ENCODE measurements at regions not wholly inside any gene's neighbourhood (a gene's known extent, or its start where the extent isn't known, plus 50 kb on each side); places are given as distances from the start of the nearest gene placed in this dataset.
"Not testable (repeated sequence)": the region's sequence is repeated elsewhere in the genome, so short reads cannot be mapped to it uniquely, and the experiment has no call there.

DNA sequence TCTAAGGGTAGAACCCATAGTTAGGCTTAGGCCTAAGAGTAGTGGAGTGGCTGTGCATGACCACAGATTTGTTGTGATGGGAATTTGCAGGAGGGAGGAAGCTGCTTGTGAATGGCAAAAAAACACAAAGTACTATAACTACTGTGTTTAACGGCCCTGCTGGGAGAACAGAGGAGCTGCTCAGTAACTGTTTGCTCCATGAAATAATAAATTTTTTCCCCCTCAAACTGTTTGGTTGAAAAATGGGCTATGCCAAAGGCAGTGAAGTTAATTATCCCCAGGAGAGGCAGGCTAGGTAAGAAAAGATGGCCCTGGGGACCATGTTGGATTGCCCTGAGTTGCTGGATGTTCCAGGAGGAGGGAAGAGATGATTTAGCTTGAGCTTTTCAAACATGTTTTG lies 216.1 kb upstream of the ADRA1D start:
- DNase-seq, result no peak

GRCh38 chr20:4462801-4463200 lies 213.7 kb upstream of the ADRA1D start:
- not testable (repeated sequence) for DNase-seq

GRCh38 chr20:4459081-4459480 lies 210.0 kb upstream of the ADRA1D start:
- DNase-seq, result no peak

GRCh38 chr20:4457566-4458543 lies 208.8 kb upstream of the ADRA1D start:
- no peak for DNase-seq

GRCh38 chr20:4455996-4456395 lies 206.9 kb upstream of the ADRA1D start:
- DNase-seq, result no peak

DNA sequence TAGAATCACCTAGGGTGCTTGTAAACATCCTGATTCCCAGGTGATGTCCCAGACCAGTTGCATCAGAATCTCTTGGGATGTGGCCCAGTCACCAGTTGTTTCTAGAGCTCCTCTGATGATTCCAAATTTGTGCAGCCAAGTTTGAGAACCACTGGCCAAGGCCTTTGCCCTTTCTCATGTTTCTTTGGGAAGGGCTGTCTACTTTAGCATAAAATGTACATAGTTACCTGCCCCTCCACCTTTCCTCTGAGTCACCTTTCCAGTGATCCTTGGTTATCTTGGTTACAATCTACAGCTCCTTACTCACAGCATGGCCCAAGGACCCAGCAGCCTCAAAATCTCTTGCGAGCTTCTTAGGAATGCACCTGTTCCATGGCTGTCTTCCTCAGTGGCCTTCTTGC lies 206.2 kb upstream of the ADRA1D start:
- no peak for DNase-seq

DNA sequence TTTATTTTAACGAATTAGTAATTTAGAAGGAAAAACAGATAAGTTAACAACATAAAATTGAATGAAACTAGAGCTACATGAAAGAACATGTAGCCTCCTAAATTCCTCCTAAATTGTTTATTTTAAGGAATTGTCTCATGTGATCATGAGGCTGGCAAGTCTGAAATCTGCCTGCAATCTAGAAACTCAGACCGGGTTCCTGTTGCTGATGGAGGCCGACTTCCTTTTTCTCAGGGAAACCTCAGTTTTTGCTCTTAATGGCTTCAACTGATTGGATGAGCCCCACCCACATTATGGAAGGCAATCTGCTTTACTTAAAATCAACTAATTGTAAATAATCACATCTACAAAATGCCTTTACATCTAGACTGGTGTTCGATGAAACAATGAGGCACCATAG lies 205.0 kb upstream of the ADRA1D start:
- DNase-seq, result no peak

DNA sequence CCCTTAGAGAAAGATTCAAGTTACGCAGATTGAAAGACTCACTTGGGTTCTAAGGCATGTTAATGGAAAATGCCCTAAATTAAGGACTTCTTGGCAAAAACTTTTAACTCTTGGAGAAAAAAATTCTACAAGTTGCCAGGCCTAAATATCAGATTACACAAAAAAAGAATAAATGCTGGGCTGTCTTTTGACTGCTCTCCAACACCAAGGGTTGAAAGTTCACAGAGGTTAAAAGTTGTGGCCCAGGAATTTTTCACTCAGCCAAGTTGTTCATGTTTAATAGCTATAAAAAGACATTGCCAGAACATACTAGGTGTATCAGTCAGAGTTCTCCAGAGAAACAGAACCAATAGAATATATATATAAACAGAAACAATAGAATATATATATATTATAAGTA lies 204.3 kb upstream of the ADRA1D start:
- DNase-seq, result no peak

DNA sequence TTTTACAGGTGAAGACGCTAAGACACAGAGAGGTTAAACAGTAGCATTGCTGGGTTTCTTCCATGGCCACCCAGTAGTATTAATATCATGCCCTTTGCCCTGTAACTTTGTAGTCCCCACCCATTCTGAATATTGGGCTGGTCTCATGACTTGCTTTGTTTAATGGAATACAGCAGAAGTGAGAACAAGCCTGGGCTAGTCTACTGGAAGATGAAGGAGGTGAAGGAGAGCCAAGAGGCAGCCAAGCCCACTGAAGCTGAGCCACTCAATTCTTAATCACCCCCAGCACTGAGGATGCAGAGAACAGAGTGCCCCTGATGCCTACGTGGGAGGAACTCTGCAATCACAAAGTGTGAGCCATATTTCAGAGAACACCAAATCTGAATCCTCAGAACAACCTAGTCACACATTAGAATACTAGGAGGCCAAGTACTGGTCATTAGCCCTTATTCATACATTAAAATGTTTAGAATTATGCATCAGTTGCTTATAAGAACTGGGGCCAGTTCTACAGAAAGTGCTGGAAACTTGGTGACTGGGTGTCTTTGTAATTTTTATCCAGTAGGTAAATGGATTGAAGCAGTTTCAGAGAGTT lies 202.5 kb upstream of the ADRA1D start:
- no peak for DNase-seq

GRCh38 chr20:4449957-4450715 lies 201.0 kb upstream of the ADRA1D start:
- no peak for DNase-seq

DNA sequence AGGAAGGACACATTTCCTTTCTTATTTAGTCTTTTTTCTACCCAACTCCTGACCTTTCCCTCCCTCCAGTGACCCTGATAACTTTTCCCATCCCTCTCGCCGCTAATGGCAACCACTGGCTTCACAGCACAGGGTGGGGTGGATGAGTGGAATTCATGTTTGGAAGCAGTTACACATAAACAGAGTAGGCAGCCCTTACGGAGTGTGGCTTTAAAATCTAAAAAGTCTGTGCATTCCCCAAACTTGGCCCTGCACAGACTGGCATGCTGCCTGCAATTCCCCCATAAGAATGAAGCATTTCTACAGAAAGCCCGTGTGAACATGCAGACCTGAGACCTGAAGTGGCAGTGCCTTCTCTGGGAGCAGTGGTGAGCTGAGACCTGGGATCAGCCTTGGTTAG lies 196.7 kb upstream of the ADRA1D start:
- DNase-seq, result no peak

GRCh38 chr20:4445331-4445730 lies 196.2 kb upstream of the ADRA1D start:
- no peak for DNase-seq

DNA sequence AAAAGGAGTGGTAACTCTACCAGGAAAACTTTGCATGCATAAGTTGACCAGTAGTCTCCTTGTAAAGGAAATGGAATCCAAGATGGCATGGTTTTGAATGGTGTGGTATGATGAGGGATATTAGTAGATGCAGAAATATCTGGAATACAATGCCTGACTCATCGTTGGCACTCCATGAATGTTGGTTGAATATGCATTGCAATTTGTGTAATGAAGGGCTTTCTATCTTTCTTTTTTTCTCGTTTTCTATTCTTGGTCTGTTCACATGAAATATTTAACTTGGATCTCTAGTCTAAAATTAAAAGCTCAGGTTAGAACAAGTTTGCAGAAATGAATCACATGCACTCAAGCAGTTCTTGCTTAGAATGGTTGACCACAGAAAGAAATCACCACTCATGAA lies 195.3 kb upstream of the ADRA1D start:
- DNase-seq, result no peak

GRCh38 chr20:4443016-4443415 lies 193.9 kb upstream of the ADRA1D start:
- no peak for DNase-seq

DNA sequence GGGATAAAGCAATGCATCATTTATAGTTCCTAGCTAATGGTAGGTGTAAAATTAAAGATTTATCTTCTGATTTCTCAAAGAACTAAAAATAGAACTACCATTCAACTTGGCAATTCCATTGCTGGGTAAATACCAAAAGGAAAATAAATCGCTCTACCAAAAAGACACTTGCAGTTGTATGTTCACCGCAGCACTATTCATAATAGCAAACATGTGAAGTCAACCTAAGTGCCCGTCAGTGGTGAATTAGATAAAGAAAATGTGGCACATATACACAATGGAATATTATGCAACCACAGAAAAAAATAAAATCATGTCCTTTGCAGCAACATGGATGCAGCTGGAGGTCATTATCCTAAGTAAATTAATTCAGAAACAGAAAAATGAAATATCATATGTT lies 192.8 kb upstream of the ADRA1D start:
- DNase-seq, result no peak

- no peak for DNase-seq
Measured at GRCh38 chr20:4441191-4441590, 192.1 kb upstream of the ADRA1D start.

GRCh38 chr20:4439461-4439860 lies 190.4 kb upstream of the ADRA1D start:
- no peak for DNase-seq

DNA sequence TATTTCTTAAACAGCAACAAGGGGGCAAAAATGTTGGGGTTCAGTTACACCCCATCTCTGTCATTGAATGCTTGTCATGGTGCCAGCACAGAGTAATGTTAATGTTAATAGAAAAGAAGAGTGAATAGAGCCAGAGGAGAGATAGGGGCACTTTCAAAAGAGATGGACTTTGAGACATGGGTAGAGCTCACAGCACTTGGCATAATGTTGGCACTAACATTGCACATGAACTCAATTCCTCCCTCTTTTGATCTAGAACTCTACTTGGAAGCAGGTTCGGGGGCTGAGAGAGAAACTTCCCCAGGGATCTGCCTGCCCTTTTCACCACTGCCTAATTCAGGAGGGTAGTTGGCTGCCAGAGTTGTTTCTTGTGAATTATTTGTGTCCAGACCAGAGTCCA lies 188.0 kb upstream of the ADRA1D start:
- no peak for DNase-seq

GRCh38 chr20:4435671-4436455 lies 186.8 kb upstream of the ADRA1D start:
- DNase-seq, result no peak

DNA sequence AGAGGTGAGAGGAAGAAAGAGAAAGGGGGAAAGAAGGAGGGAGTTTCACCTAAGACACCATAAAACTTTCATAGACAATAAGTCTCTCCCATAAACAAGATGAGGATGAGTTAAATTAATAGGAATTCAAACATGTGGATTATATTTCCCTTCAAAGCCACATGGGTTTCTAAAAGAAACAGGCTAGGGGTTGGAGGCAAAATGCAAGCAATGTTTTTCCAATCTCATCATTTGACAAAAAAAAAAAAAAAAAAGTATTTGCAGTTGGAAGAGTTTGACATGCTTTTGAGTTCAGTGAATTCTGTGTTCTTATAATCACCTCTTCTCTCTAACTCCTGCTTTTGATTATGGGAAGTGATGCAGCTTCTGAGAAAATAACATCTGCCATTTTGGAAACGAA lies 186.1 kb upstream of the ADRA1D start:
- DNase-seq, result no peak

DNA sequence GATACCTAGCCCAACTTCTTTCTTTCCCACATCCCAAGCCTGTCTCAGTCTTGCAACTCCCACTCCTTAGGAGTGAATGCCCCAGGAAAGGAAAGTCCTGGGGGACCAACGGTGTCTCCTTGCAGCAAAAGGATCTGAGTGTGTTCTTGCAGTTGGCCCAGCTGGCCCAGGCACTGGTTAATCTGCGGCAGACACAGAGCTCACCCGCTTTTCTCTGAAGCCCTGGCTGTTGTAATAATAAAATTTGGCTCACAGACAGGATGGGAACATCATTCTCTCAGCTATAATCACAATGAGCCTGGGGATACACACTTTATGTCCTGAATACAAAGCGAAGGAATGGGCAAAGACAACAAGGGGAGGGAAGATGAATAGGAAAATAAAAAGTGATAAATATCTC lies 185.6 kb upstream of the ADRA1D start:
- DNase-seq, result no peak

DNA sequence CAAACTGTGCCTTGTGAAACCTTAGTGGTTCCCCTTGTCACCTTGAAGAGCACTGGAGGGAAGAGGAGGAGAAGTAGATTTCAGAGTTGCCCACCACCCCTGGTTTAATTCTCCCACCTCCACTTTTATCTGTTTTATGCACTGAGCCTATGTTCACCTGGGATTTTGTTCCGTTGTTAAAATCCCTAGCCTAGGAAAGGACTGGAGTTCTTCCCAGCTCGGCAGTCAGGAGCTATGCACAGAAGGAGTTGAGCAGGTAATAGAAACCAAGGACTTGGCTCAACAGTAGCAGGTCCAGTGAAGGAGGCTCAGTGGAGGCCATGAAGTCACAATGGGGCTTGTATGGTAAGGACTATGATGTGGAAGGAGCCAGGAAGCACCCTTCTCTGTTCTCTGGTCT lies 182.4 kb upstream of the ADRA1D start:
- DNase-seq, result no peak

DNA sequence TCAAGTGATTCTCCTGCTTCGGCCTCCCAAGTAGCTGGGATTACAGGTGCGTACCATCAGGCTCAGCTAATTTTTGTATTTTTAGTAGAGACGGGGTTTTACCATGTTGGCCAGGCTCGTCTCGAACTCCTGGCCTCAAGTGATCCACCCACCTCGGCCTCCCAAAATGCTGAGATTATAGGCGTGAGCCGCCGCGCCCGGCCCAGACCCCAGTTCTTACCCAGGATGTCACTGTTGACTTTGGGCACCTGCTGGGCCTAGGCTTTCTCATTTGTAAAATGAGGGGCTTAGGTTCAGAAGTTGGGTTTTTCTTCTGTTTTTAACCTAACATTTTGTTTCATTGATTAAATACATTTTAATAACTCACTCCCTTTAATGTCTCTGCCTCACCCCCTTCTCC lies 181.7 kb upstream of the ADRA1D start:
- DNase-seq, result not testable (repeated sequence)

Data from stimulated activated CD4-positive, alpha-beta T cell treated with anti-CD3 and anti-CD28 coated beads, Interleukin-4, amount 100 ng/mL, for 1 hour (primary cell).